GM12878 (cell line): ENCODE measurements at regions not wholly inside any gene's neighbourhood (a gene's known extent, or its start where the extent isn't known, plus 50 kb on each side); places are given as distances from the start of the nearest gene placed in this dataset.

Experiments used
- ATAC-seq: fragments of 200-7000 bp; cut with Tn5 transposase; 3 replicates; pipeline ENCODE4 v1.9.1; 2020; ENCODE audit warnings: mild to moderate bottlenecking, moderate library complexity
- BruUV-seq: library from RNA; stranded (reverse); fragments of 400-500 nt; replicated peaks from 2 replicates; lab custom pipeline; 2021; lab: Mats Ljungman, UMichigan
- CTCF ChIA-PET: fragments of 300-600 bp; sonication (Branson Sonifier 250); formaldehyde crosslinking; extraction: SDS; loops from one replicate; lab custom pipeline; 2021; ENCODE audit warnings: inconsistent platforms; lab: Yijun Ruan, JAX
- POLR2A ChIA-PET: fragments of 350-600 bp; formaldehyde crosslinking; extraction: SDS; loops from one replicate; lab custom pipeline; 2021; ENCODE audit warnings: inconsistent platforms; lab: Charles Lee
- RAD21 ChIA-PET: fragments of 300-600 bp; sonication (Branson Sonifier 250); formaldehyde crosslinking; loops from one replicate; lab custom pipeline; 2023; ENCODE audit warnings: antibody characterized with exemption; ENCODE audit not compliant: unreplicated experiment; lab: Charles Lee
- SMC1A ChIA-PET: fragments of 300-600 bp; sonication (Branson Sonifier 250); formaldehyde crosslinking; loops from one replicate; lab custom pipeline; 2023; ENCODE audit not compliant: unreplicated experiment, uncharacterized antibody; lab: Charles Lee
- DNase-seq: peaks from one replicate; pipeline ENCODE4 v3.0.0-alpha.2; 2011; ENCODE audit warnings: low read depth, low spot score
- FAIRE-seq: peaks from 3 replicates; lab custom pipeline; 2011; peaks lifted over from hg19 to GRCh38; lab: Jason Lieb, UNC
- H2AFZ ChIP-seq: 2 replicates; pipeline ENCODE4 v1.6.0; 2011; ENCODE audit warnings: low read depth, low read length, control low read depth; ENCODE audit not compliant: control insufficient read depth
- H3K27ac ChIP-seq: 2 replicates; pipeline ENCODE4 v1.5.1; 2011; ENCODE audit warnings: control low read depth; ENCODE audit not compliant: control insufficient read depth, insufficient read depth
- H3K27me3 ChIP-seq, 2 experiments: replicated peaks in 1 of 2; 2 replicates each; pipeline versions ENCODE4 v1.6.0 to v1.6.1; 2011; ENCODE audit warnings: low read length in 1 of 2; ENCODE audit not compliant: control insufficient read depth in 2 of 2, insufficient read depth in 2 of 2
- H3K36me3 ChIP-seq, 2 experiments: 2 replicates each; pipeline ENCODE4 v1.5.1; 2011; ENCODE audit warnings: low read length in 1 of 2; ENCODE audit not compliant: control insufficient read depth in 2 of 2, insufficient read depth in 2 of 2
- H3K4me1 ChIP-seq: 2 replicates; pipeline ENCODE4 v1.6.1; 2011; ENCODE audit warnings: mild to moderate bottlenecking, low read length, moderate library complexity, mixed read lengths; ENCODE audit not compliant: control insufficient read depth, insufficient read depth
- H3K4me2 ChIP-seq: 2 replicates; pipeline ENCODE4 v1.6.0; 2011; ENCODE audit warnings: control low read depth; ENCODE audit not compliant: control insufficient read depth, insufficient read depth
- H3K4me3 ChIP-seq: fragments of 200-600 bp; sonication (generic); 2 replicates; pipeline ENCODE4 v1.5.1; 2016
- H3K79me2 ChIP-seq: 2 replicates; pipeline ENCODE4 v1.6.0; 2011; ENCODE audit warnings: low read length; ENCODE audit not compliant: control insufficient read depth, insufficient read depth
- H3K9ac ChIP-seq: 2 replicates; pipeline ENCODE4 v1.8.0; 2011; ENCODE audit warnings: low read length, control low read depth, mixed read lengths; ENCODE audit not compliant: control insufficient read depth, insufficient read depth
- H3K9me3 ChIP-seq: replicated peaks from 3 replicates; pipeline ENCODE4 v1.5.1; 2011; ENCODE audit warnings: mild to moderate bottlenecking, low read length; ENCODE audit not compliant: control insufficient read depth, insufficient read depth
- H4K20me1 ChIP-seq: 2 replicates; pipeline ENCODE4 v1.6.0; 2011; ENCODE audit not compliant: control insufficient read depth, insufficient read depth
- JUND ChIP-seq: IDR thresholded peaks from 2 replicates; pipeline ENCODE4 v1.6.1; 2012; ENCODE audit warnings: low read depth, mild to moderate bottlenecking, low read length, improper control_type of control experiment, moderate library complexity
- NFXL1 ChIP-seq: fragments of 450-650 bp; IDR thresholded peaks from 2 replicates; pipeline ENCODE4 v1.6.1; 2017; ENCODE audit warnings: antibody characterized with exemption, mild to moderate bottlenecking, borderline replicate concordance
- WRNIP1 ChIP-seq: IDR thresholded peaks from 2 replicates; pipeline ENCODE4 v1.6.1; 2011; ENCODE audit warnings: low read depth, low read length, improper control_type of control experiment, borderline replicate concordance
- ZNF207 ChIP-seq: fragments of 450-650 bp; IDR thresholded peaks from 2 replicates; pipeline ENCODE4 v1.6.1; 2014; ENCODE audit warnings: antibody characterized with exemption, mild to moderate bottlenecking, borderline replicate concordance
- whole genome bisulfite sequencing: methylation state at CpG from one replicate; pipeline ENCODE4 v1.1.6; 2016; ENCODE audit warnings: low lambda C conversion rate; ENCODE audit not compliant: insufficient replicate concordance, insufficient coverage; ENCODE audit errors: missing lambda C conversion rate; 5-methylcytosine and 5-hydroxymethylcytosine counted together
- in situ Hi-C: fragments of 300-500 bp; cut with MboI; formaldehyde crosslinking; loops from 9 replicates; pipeline ENCODE4 v1.14.3; 2018; ENCODE audit warnings: mixed read lengths
- intact Hi-C: fragments of 100-400 bp; cut with micrococcal nuclease; formaldehyde crosslinking; loops from one replicate; pipeline ENCODE4 v1.14.2; 2022; ENCODE audit not compliant: unreplicated experiment
- TF ChIP-seq, protein P1 (sequence below): fragments of 450-650 bp; IDR thresholded peaks from 2 replicates; pipeline ENCODE4 v1.6.1; 2017; ENCODE audit warnings: mild to moderate bottlenecking, moderate library complexity
- TF ChIP-seq, protein P2 (sequence below): fragments of 450-650 bp; IDR thresholded peaks from 2 replicates; pipeline ENCODE4 v1.6.1; 2017; ENCODE audit warnings: antibody characterized with exemption, mild to moderate bottlenecking, moderate library complexity
- TF ChIP-seq, protein P3 (sequence below): IDR thresholded peaks from 2 replicates; pipeline ENCODE4 v1.6.1; 2011; ENCODE audit warnings: mild to moderate bottlenecking, low read depth, low read length, moderate library complexity; ENCODE audit not compliant: insufficient replicate concordance

DNA sequence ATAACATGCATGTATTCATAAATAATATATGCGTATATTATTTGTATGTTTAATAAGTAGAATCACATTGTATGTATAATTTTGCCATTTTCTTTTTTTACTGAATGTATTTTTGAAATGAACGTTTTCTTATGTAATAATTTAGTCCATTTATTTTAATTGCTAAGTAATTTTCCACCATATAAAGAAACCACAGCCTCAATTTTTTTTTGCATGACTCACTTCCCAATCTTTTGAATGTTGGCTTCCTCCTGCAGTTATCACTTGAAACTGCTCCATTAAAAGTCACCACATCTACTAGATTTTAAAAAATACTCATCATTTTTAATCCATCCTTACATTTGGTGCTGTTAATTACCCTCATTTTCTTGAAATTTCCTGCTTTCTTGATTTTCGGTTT lies 363.3 kb upstream of the MEF2C start:
- no peak for FAIRE-seq
- POLR2A ChIA-PET: no interaction called here
- no peak overlapping the region for H3K4me3 ChIP-seq
- no peaks in the 10 kb centered on the region for H3K36me3 ChIP-seq
- in situ Hi-C loops: no loop called here
- H3K4me2 ChIP-seq: no peak overlapping the region
- no peak for TF ChIP-seq NFXL1
- TF ChIP-seq, protein P1, sequence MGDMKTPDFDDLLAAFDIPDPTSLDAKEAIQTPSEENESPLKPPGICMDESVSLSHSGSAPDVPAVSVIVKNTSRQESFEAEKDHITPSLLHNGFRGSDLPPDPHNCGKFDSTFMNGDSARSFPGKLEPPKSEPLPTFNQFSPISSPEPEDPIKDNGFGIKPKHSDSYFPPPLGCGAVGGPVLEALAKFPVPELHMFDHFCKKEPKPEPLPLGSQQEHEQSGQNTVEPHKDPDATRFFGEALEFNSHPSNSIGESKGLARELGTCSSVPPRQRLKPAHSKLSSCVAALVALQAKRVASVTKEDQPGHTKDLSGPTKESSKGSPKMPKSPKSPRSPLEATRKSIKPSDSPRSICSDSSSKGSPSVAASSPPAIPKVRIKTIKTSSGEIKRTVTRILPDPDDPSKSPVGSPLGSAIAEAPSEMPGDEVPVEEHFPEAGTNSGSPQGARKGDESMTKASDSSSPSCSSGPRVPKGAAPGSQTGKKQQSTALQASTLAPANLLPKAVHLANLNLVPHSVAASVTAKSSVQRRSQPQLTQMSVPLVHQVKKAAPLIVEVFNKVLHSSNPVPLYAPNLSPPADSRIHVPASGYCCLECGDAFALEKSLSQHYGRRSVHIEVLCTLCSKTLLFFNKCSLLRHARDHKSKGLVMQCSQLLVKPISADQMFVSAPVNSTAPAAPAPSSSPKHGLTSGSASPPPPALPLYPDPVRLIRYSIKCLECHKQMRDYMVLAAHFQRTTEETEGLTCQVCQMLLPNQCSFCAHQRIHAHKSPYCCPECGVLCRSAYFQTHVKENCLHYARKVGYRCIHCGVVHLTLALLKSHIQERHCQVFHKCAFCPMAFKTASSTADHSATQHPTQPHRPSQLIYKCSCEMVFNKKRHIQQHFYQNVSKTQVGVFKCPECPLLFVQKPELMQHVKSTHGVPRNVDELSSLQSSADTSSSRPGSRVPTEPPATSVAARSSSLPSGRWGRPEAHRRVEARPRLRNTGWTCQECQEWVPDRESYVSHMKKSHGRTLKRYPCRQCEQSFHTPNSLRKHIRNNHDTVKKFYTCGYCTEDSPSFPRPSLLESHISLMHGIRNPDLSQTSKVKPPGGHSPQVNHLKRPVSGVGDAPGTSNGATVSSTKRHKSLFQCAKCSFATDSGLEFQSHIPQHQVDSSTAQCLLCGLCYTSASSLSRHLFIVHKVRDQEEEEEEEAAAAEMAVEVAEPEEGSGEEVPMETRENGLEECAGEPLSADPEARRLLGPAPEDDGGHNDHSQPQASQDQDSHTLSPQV: no peak
- no peak for TF ChIP-seq JUND
- TF ChIP-seq, protein P2, sequence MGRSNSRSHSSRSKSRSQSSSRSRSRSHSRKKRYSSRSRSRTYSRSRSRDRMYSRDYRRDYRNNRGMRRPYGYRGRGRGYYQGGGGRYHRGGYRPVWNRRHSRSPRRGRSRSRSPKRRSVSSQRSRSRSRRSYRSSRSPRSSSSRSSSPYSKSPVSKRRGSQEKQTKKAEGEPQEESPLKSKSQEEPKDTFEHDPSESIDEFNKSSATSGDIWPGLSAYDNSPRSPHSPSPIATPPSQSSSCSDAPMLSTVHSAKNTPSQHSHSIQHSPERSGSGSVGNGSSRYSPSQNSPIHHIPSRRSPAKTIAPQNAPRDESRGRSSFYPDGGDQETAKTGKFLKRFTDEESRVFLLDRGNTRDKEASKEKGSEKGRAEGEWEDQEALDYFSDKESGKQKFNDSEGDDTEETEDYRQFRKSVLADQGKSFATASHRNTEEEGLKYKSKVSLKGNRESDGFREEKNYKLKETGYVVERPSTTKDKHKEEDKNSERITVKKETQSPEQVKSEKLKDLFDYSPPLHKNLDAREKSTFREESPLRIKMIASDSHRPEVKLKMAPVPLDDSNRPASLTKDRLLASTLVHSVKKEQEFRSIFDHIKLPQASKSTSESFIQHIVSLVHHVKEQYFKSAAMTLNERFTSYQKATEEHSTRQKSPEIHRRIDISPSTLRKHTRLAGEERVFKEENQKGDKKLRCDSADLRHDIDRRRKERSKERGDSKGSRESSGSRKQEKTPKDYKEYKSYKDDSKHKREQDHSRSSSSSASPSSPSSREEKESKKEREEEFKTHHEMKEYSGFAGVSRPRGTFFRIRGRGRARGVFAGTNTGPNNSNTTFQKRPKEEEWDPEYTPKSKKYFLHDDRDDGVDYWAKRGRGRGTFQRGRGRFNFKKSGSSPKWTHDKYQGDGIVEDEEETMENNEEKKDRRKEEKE: no peak
- TF ChIP-seq, protein P3, sequence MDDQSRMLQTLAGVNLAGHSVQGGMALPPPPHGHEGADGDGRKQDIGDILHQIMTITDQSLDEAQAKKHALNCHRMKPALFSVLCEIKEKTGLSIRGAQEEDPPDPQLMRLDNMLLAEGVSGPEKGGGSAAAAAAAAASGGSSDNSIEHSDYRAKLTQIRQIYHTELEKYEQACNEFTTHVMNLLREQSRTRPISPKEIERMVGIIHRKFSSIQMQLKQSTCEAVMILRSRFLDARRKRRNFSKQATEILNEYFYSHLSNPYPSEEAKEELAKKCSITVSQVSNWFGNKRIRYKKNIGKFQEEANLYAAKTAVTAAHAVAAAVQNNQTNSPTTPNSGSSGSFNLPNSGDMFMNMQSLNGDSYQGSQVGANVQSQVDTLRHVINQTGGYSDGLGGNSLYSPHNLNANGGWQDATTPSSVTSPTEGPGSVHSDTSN: no peak
- no peak for TF ChIP-seq ZNF207
- no peak for TF ChIP-seq WRNIP1
- TF ChIP-seq, all 136 proteins: peak for 0
- DNase-seq (no peak), ATAC-seq (no peak)
- no TSS peak for BruUV-seq
- Histone ChIP-seq H2AFZ (no peak overlapping the region), H3K9me3 (no peaks in the 10 kb centered on the region; the same call in 2 of the 3 replicates), H4K20me1 (no peaks in the 10 kb centered on the region), H3K27me3 (no peaks in the 10 kb centered on the region), H3K4me1 (no peaks in the 10 kb centered on the region), H3K27ac (no peak overlapping the region), H3K9ac (no peak overlapping the region), H3K79me2 (no peaks in the 10 kb centered on the region)
- WGBS: 63% methylated on average over 3 of the region's 3 CpGs
- RAD21 ChIA-PET: no interaction called here
- CTCF ChIA-PET: interaction anchor here (1.0 to 1.6 kb wide), 2 partner anchors 13 to 18 kb away, joined by 3 to 4 read pairs; no protein-coding TSS in a partner anchor
- SMC1A ChIA-PET: interaction anchor here (1.4 kb wide), 1 partner anchor 518 kb away, joined by 4 read pairs; no protein-coding TSS in a partner anchor
- intact Hi-C loops: no loop called here
